ENCODE measurements at regions not wholly inside any gene's neighbourhood (a gene's known extent, or its start where the extent isn't known, plus 50 kb on each side); places are given as distances from the start of the nearest gene placed in this dataset.
A peak's percentile ranks its signal among the peaks of the same experiment; 100 is the strongest.
"Not testable (repeated sequence)": the region's sequence is repeated elsewhere in the genome, so short reads cannot be mapped to it uniquely, and the experiment has no call there.

GRCh38 chr18:8913606-8914403, 188.7 kb upstream of the NDUFV2 start:
- DNase-seq, result not testable (repeated sequence)

DNA sequence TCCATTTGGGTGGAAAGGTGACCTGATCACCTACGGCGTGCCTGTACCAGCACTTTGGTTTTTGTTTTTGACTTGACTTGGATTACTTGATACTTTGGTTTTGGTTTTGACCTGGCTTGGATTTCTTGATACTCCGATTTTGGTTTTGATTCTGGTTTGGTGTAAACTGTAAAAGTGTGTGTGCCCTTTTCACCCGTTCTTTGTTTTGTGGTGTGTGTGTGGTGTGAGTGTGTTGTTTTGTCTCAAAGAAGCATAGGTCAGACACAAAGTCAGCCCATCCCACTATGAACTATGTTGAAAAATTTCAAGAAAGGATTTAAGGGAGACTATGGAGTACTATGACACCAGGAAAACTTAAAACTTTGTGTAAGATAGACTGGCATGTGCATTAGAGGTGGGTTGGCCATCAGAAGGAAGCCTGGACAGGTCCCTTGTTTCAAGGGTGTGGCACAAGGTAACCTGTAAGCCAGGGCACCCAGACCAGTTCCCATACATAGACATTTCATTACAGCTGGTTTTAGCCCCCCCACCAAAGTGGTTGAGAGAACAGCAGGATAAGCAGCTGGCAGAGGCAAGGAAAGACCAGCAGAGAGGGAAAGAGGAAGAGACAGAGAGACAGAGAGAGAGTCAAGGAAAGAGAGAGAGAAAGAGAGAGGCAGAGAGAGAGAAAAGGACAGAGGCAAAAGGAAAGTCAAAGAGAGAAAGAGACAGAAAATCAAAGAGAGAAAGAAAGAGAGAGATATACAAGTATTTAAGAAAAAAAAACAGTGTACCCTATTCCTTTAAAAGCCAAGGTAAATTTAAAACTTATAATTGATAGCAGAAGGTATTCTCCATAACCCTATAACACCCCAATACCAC, 187.9 kb upstream of the NDUFV2 start:
- DNase-seq, result not testable (repeated sequence)

DNA sequence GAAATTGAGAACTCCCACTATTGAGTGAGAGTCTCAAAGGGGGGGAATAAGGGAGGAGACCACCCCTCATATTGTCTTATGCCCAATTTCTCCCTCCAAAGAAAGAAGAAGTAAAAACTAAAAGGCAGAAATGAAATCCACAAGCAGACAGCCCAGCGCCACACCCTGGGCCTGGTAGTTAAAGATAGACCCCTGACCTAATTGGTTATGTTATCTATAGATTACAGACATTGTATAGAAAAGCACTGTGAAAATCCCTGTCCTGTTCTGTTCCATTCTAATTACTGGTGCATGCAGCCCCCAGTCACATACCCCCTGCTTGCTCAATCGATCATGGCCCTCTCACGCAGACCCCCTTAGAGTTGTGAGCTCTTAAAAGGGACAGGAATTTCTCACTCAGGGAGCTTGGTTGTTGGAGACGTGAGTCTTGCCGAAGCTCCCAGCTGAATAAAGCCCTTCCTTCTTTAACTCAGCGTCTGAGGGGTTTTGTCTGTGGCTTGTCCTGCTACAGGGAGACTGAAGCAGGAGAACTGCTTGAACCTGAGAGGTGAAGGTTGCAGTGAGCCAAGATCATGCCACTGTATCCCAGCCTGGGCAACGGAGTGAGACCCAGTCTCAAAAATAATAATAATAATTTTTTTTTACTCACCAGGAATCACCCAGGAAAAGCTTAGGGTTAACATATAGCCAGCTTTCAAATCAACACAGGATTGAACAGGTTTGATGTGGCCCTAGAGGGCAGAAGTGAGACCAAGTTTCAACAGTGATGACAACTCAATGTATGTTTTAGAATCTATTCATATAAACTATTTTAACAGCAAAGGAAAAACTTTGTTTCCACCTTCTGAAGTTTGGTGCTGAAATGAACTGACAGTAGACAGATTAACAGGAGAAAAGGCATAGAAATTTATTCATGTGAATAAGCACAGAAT, 181.4 kb upstream of the NDUFV2 start:
- DNase-seq, result not testable (repeated sequence)

DNA sequence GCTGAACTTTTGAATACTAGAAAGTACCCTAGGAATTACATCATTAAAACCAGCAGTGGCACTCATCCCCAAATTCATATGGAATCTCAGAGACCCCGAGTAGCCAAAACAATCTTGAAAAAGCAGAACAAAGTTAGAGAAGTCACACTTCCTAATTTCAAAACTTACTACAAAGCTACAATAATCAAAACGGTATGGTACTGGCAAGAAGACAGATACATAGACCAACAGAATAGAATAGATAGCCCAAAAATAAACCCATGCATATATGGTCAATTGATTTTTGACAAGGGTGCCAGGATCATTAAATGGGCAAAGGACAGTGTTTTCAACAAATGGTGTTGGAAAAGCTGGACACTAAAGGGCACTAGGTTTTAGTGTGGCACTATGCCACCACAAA, 176.0 kb upstream of the NDUFV2 start:
- no peak for DNase-seq

GRCh38 chr18:8928044-8928443, 174.5 kb upstream of the NDUFV2 start:
- no peak for DNase-seq

DNA sequence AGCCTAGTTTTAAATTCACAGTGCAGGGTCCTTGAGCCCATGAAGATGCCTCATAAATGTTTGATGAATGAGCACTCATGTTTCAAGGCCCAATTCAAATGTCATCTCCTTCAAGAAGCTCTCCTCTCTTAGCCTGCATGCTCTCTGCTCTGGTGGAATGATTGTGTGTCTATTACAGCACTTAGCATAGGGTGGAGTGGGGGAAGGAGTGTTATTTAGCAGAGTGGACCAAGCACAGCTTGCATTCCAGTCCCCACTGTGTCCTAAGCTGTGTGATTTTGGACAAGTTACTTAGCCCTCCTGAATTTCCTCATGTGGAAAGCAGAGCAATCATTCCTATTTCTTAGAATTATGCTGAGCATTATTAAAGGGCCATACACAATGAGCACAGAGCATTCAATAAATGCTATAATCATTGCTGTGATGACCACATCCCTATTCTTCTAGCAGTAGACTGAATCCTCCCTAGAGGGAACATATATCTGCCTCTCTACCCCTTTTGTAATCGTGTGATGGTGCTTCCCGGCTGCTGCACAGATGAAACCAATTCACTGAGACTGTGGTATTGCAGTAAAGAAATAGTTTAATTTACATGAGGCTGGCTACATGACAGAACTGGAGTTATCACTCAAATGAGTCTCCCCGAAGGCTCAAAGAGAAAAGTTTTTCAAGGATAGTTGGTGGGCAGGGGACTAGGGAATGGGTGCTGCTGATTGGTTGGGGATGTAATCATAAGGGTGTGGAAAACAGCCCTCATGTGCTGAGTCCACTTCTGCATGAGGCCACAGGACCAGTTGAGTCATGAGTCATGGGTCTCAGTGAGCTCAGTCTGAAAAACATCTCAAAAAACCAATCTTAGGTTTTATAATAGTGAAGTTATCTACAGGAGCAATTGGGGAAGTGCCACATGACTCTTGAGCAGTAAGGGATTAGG, 173.4 kb upstream of the NDUFV2 start:
- DNase-seq, result no peak

DNA sequence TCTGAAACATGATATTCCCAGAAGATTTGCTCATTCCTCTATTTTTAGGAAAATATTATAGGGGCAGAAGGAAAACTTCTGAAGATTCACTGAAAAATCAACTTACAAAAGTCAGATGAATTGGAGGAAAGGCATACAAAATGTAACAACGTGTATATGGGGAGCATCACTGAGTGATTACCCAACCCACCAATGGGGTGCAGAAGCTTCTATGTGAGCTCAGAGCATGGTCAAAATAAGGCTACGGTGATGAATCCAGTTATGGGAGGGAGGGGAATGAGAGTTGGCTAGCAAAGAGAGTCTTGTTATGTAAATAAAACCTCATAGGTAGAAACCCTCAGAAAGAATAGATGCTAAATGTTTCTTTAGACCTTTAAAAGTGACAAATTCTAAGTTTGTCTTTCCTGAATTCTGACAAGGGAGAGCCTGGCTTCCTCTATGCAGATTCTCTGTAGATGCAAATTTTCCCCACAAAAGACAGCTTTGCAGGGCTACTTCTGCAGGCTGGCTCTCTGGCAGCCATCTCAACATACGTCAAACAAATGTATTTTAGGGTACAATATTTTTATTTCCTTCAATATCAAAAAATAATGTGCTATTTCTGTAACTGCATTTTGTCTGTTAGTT, 171.4 kb upstream of the NDUFV2 start:
- DNase-seq, result no peak

GRCh38 chr18:8932866-8933265, 169.6 kb upstream of the NDUFV2 start:
- no peak for DNase-seq

DNA sequence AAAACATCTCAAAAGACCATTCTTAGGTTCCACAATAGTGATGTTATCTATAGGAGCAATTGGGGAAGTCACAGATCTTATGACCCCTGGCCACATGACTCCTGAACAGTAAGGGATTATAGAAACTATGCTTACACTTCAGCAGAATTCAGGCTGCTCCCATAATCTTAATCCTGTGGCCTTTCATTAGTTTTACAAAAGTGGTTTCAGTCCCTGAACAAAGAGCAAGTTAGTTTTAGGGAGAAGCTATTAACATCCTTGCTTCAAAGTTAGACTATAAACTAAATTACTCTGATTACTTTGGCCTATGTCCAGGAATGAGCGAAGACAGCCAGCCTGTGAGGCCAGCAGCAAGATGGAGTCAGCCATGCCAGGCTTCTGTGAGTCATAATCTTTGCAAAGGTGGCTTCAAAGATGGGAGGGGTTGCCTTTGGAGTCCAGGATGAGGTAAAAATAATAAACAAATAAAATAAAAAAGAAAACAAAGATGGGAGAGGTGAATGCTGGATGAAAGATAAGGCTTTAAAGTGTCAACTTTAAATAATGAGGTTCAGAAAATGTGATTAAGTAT, 168.7 kb upstream of the NDUFV2 start:
- DNase-seq, result no peak

GRCh38 chr18:8935346-8935745, 167.2 kb upstream of the NDUFV2 start:
- DNase-seq, result not testable (repeated sequence)

DNA sequence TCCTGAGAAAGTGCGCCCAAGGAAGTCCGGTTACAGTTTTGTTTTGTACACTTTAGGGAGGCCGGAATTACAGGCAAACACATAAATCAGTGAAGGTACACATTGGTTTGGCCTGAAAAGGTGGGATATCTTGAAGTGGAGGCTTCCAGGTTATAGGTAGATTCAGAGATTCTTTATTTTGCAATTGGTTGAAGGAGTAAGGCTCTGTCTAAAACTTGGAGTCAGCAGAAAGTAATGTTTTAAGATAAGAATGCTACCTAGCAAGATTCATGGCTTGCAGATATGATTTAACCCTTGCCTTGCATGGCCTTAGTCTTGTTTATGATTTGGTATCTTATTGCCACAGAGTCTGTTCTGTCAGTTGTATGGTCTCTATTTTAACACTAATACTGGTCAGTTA, 165.9 kb upstream of the NDUFV2 start:
- DNase-seq, result no peak

GRCh38 chr18:8937160-8938094, 165.1 kb upstream of the NDUFV2 start:
- no peak for DNase-seq

- peak; percentile 30 for DNase-seq
These were observed 163.7 kb upstream of the NDUFV2 start for GRCh38 chr18:8938817-8939216.

GRCh38 chr18:8942021-8942908, 160.2 kb upstream of the NDUFV2 start:
- DNase-seq, result no peak

DNA sequence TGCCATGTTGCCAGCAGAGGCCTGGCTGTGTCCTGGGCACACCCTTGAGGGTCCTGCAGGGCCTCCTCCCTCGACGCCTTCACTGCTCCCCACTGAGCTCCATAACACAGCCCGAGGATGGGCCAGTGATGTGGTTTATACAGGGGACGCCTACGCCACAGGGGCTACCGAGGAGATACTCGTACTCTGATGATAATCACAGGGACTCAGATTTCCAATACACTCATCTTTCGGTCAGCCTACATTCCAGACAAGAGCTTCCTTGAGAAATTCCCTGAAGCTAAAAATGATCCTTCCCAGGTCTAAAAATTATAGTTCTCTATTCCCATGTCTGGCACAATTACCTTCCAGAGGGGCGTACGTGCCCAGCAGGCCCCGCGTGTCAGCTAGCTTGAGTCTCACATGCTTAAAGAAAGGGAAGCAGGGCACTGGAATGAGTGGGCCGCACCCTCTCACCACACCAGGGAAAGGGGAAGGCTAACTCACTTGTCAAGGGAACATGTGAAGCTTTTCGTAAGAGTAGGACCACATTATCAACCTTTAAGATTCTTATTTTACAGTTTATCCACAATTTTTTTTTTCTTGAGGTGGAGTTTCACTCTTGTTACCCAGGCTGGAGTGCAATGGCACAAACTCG, 159.5 kb upstream of the NDUFV2 start:
- no peak for DNase-seq

GRCh38 chr18:8943900-8944870, 158.3 kb upstream of the NDUFV2 start:
- no peak for DNase-seq

DNA sequence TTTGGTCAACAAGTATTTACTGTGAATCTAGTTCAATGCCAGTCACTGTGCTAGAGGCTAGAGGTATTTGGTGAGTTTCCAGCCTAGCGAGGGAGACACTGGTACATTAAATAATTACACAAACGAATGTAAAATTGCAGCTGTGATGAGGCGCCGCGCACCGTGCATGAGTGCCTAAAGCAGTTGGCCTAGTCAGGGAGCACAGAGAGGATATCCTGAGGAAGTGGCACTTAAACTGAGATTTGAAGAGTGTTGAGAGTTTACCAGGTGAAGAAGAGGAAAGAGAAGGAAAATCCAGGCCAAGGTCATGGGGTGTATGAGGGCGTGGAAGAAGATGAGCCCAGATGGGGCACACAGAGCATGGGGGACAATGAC, 157.6 kb upstream of the NDUFV2 start:
- no peak for DNase-seq
